PFSK-1 (cell line): ENCODE measurements at regions not wholly inside any gene's neighbourhood (a gene's known extent, or its start where the extent isn't known, plus 50 kb on each side); places are given as distances from the start of the nearest gene placed in this dataset.

ENCODE experiments used
- FOXP2 ChIP-seq: optimal IDR thresholded peaks from 2 replicates; pipeline ENCODE3; 2011; ENCODE audit warnings: borderline replicate concordance, control low read depth, inconsistent platforms; ENCODE audit not compliant: insufficient read depth; ENCODE audit errors: extremely low read length, extremely low read depth
- POLR2AphosphoS5 ChIP-seq: IDR thresholded peaks from 2 replicates; pipeline ENCODE4 v1.6.1; 2012; ENCODE audit warnings: low read depth, mild to moderate bottlenecking, control low read depth, low read length, moderate library complexity
- SIN3A ChIP-seq: IDR thresholded peaks from 2 replicates; pipeline ENCODE4 v1.6.1; 2012; ENCODE audit warnings: mild to moderate bottlenecking, low read length, moderate library complexity, borderline replicate concordance; ENCODE audit not compliant: insufficient read depth
- TAF1 ChIP-seq: IDR thresholded peaks from 2 replicates; pipeline ENCODE4 v1.6.1; 2012; ENCODE audit warnings: low read length, control low read depth, borderline replicate concordance; ENCODE audit not compliant: insufficient read depth
- TF ChIP-seq, protein P1 (sequence below), 2 experiments: IDR thresholded peaks; 2 replicates each; pipeline versions ENCODE4 v1.6.1 to v1.8.0; 2011 to 2012; ENCODE audit warnings: low read depth in 2 of 2, low read length in 2 of 2, control low read depth in 1 of 2, inconsistent platforms in 1 of 2, mild to moderate bottlenecking in 1 of 2, moderate library complexity in 1 of 2; ENCODE audit not compliant: insufficient read depth in 1 of 2

DNA sequence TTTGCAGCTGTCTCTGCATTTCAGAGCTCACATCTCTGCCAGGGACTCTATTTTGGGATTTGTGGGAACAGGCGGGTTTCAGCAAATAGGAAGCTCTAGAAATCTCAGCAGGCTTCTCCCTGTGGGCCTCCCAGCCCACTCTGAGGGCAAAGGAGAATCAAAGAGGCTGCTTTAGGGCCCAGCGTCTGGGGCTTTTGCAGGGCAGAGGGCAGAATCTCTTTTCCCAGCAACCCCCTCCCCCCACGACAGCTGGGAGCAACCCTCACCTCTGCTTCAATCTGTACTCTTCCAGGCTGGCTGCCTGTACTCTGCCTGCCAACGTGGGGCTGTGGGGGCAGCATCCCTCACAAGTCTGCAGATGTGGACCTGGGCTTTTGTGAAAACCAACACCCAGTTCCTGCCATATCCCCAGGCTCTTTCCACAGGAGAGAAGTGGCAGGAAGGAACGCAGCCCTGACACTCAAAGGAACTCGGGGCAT, 529.6 kb upstream of the TBX3 start:
- TF ChIP-seq, protein P1, sequence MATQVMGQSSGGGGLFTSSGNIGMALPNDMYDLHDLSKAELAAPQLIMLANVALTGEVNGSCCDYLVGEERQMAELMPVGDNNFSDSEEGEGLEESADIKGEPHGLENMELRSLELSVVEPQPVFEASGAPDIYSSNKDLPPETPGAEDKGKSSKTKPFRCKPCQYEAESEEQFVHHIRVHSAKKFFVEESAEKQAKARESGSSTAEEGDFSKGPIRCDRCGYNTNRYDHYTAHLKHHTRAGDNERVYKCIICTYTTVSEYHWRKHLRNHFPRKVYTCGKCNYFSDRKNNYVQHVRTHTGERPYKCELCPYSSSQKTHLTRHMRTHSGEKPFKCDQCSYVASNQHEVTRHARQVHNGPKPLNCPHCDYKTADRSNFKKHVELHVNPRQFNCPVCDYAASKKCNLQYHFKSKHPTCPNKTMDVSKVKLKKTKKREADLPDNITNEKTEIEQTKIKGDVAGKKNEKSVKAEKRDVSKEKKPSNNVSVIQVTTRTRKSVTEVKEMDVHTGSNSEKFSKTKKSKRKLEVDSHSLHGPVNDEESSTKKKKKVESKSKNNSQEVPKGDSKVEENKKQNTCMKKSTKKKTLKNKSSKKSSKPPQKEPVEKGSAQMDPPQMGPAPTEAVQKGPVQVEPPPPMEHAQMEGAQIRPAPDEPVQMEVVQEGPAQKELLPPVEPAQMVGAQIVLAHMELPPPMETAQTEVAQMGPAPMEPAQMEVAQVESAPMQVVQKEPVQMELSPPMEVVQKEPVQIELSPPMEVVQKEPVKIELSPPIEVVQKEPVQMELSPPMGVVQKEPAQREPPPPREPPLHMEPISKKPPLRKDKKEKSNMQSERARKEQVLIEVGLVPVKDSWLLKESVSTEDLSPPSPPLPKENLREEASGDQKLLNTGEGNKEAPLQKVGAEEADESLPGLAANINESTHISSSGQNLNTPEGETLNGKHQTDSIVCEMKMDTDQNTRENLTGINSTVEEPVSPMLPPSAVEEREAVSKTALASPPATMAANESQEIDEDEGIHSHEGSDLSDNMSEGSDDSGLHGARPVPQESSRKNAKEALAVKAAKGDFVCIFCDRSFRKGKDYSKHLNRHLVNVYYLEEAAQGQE (IDR thresholded peaks at IDR 0.05; ENCODE audit: insufficient read depth in 1 of 2, low read depth in 2 of 2, low read length in 2 of 2), result no peak
- no peak for TF ChIP-seq POLR2AphosphoS5

DNA sequence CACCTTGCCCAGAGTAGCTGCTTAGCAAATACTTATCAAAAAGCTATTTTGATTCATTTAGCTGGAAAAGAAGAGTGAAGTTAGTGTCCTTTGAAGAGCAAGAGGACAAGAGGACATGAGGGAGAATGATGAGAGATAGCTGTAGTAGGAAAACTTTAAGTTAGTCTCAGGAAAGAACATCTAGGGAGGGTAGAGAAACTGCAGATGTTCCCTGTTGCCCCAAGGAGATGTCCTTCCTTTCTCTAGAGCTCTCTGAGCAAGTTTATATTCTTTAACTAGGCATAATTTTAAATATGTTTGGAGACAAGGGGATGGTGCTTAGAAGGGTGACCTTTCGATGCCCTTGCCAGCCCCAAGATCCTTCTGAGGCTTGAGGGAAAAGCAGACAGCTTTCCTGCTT, 529.1 kb upstream of the TBX3 start:
- TF ChIP-seq FOXP2 (no peak), SIN3A (no peak), TAF1 (no peak), POLR2AphosphoS5 (no peak)
- TF ChIP-seq, protein P1 (IDR thresholded peaks at IDR 0.05; ENCODE audit: insufficient read depth in 1 of 2, low read depth in 2 of 2, low read length in 2 of 2), result no peak

DNA sequence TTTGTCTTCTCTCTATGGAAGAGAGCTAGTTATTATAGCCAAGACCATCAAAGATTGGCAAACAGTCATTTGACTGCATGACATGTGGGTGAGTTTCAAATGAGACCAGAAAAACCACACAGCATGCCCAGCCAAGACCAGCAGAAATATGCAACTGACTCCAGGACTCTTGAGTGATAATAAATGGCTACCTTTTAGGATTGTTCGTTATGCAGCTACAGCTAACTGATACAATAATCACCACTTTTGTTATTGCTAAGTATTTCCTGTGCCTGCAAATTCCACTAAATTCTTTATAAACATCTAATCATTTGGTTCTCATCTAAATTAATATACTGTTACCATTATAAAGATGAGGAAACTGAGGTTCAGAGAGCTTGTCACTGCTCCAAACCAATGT, 528.4 kb upstream of the TBX3 start:
- TF ChIP-seq POLR2AphosphoS5, result no peak
- TF ChIP-seq TAF1, result no peak
- no peak for TF ChIP-seq SIN3A
- no peak for TF ChIP-seq FOXP2
- TF ChIP-seq, protein P1 (IDR thresholded peaks at IDR 0.05; ENCODE audit: insufficient read depth in 1 of 2, low read depth in 2 of 2, low read length in 2 of 2), result no peak

DNA sequence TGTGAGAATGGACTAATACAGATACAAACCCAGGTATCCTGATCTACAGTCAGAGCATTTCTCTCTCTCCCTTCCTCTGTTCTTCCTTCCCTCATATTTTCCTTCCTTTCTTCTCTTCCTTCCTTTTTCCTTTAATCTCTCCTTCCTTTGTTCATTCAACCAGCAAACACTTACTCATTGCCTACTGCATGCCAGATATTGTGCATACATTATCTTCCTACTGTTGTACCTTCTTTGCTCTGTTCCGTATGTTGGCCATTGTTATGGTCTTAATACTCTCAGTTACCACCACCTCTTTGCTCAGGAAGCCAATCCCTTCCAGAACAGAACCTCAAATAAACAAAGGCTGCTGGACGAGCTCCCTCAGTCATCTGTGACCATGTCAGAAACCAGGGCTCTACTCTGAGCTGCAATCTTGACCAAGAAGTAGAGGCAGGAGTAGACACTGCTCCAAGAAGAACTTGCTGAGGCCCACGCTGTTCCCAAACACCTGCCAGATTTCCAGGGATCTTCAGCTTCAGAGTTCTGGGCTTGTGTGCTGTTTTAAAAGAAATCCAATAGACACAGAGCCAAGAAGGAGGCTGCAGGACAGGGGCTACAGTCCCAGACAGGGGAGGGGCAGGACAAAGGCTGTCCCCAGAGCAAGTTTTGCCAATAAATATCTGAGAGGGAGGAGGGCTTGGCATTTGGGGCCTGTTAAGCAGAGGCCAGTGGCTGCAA, 526.7 kb upstream of the TBX3 start:
- no peak for TF ChIP-seq POLR2AphosphoS5
- TF ChIP-seq FOXP2, result no peak
- no peak for TF ChIP-seq SIN3A
- TF ChIP-seq TAF1, result no peak
- TF ChIP-seq, protein P1 (IDR thresholded peaks at IDR 0.05; ENCODE audit: insufficient read depth in 1 of 2, low read depth in 2 of 2, low read length in 2 of 2), result no peak

DNA sequence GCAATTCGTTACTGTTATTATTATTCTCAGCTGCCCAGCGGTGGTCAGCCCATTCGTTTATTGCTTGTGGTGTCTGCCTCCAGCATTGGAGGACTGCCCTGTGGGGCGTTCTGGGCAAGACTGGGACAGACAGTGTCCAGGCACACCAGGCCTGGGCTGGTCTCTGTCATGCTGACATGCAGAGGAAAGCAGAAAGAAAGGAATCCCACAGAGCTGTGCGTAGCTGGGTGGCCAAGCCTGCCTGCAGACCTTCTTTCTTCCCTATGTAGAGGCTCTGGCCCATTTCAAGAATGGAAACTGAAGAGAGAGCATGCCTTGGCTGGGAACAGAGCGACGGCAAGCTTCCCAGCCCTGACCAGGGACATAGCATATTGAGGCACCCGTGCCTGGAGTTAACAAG, 525.3 kb upstream of the TBX3 start:
- TF ChIP-seq POLR2AphosphoS5 (no peak), FOXP2 (no peak), TAF1 (no peak), SIN3A (no peak)
- TF ChIP-seq, protein P1 (IDR thresholded peaks at IDR 0.05; ENCODE audit: insufficient read depth in 1 of 2, low read depth in 2 of 2, low read length in 2 of 2), result no peak
